ENCODE measurements at regions not wholly inside any gene's neighbourhood (a gene's known extent, or its start where the extent isn't known, plus 50 kb on each side); places are given as distances from the start of the nearest gene placed in this dataset.
"Not testable (repeated sequence)": the region's sequence is repeated elsewhere in the genome, so short reads cannot be mapped to it uniquely, and the experiment has no call there.

DNA sequence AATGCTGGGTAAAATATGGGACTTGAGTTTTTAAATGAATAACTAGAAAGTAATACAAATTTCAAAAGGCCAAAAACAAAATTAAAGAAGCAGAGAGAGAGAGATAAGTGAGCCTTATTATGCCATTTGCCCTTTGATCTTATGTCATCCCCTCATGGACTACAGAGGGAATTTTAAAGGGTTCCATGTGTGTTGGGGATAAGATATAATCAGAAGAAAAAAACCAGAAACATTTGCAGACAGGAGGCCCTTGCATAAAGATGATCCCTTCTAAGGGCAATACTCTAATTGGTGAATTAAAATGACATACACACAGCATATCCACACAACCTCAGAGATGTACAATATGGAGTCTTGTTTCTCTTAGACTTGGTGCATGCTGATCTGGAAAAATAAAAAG lies 406.6 kb upstream of the LARGE1 start:
- no peak for DNase-seq

DNA sequence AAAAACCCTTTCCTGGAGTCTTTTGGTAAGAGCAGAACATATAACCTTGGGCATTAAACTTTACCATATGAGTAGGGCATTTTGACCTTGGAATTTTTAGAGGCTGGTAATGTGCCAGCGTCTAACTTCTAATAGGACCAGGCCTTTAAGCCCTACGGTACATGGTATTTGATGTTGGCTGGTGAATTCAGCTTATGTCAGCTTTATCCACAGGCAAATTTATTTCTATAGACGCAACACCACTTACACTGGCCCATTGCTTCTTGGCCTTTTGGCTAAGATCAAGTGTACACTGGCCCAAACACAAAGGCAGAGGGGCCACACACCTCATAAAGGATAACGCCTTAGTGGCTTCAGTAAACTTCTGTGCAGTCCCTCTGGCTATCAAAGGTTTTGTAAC lies 410.2 kb upstream of the LARGE1 start:
- DNase-seq, result no peak

DNA sequence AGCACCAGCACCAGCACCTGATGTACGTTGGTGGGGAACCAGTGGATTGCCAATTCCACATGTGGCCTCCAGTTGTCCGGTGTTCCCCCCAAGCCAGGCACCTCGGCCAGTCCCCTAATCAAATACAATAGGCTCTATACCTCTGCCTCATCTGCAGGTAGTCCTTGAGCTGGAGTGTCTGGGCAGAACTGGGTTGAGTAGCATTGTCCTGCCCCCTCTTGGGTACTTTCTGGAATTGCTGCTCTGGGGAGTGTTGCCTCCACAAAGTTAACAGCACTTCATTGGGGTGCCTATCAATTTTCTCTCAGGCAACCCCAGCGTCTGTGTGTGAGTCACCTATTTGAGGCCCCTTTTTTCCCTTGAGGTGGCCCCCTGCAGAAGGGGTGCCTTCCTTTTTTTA lies 413.0 kb upstream of the LARGE1 start:
- DNase-seq, result no peak

- DNase-seq, result no peak
Measured at GRCh38 chr22:34334893-34335292, 414.6 kb upstream of the LARGE1 start.

DNA sequence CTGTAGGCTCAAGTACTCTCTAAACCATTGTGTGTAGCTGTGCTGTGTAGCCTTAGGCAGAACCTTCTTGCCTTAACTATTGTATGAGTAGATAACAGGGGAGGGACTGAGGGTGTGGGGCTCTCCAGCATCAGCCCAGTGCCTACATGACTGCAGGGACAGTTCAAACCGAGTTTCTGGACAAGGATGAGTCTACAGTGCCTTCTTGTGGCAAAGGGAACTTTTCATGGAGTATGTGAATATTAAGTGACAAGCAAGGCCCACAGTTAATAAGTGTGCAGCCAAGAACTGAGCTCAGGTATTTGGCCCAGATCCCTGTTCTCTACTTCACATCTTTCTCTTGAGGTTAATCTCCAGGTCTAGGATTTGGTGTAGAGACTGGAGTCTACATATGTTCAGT lies 424.4 kb upstream of the LARGE1 start:
- DNase-seq, result no peak

DNA sequence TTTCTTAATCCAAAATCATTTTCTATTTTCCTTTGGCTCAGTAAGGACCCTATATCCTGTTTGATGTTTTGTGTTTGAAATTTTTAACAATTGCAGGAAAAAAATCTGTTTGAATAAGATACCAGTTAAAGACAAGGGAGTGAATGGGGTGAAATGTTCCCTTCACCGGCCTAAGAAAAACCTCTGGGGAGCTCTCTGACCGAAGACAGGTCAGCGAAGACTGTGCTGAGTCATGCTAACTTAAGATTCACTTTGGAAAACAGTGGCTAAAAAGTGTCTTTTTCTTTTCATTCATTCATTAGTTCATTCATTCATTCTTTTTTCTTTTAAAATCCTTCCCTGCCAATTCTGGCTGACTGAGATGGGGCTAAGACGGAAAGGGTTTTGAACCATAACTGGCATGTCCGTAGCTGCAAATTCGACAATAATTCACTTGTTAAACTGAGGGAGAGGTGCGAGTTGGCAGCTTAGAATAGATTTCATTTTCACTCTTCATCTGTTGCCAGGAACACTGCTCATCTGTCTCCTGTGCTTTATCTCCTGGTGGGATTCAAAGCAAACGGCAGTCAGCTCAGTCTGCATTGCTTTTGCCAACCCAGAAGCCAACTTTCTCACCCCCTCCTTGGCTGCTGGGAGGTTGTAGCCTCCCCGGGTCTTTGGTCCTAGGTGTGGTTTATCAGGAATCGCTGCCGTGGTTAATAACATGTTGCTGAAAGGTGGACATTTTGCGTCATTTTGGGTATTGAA lies 434.0 kb upstream of the LARGE1 start:
- no peak for DNase-seq

- no peak for DNase-seq
Measured at GRCh38 chr22:34356481-34356880, 436.2 kb upstream of the LARGE1 start.

DNA sequence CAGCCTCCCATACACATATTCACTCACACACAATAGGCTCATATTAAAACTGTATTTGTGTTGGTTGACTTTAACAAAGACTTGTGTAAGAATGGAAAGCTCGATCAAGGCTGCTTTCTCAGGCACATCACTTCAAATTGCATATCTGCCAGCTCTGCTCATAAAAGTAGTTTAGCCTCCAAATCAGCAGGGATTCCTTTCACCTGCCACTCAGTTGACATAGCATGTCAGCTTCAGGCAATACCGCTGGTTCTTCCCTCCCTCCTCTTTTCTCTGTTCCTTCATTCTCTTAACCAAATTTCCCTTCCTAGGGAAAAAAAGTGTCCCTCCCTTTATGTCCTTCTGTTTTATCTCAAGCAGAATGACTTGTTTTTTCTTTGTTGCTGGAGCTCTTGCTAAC lies 450.4 kb upstream of the LARGE1 start:
- DNase-seq, result no peak

- no peak for DNase-seq
Measured at GRCh38 chr22:34379825-34380224, 459.5 kb upstream of the LARGE1 start.

GRCh38 chr22:34380532-34380931 lies 460.3 kb upstream of the LARGE1 start:
- no peak for DNase-seq

- DNase-seq, result no peak
Measured at GRCh38 chr22:34390400-34390799, 470.1 kb upstream of the LARGE1 start.

- no peak for DNase-seq
Measured at GRCh38 chr22:34395370-34395769, 475.1 kb upstream of the LARGE1 start.

- no peak for DNase-seq
Measured at GRCh38 chr22:34403667-34404066, 483.4 kb upstream of the LARGE1 start.

GRCh38 chr22:34410111-34410510 lies 489.8 kb upstream of the LARGE1 start:
- DNase-seq, result no peak

DNA sequence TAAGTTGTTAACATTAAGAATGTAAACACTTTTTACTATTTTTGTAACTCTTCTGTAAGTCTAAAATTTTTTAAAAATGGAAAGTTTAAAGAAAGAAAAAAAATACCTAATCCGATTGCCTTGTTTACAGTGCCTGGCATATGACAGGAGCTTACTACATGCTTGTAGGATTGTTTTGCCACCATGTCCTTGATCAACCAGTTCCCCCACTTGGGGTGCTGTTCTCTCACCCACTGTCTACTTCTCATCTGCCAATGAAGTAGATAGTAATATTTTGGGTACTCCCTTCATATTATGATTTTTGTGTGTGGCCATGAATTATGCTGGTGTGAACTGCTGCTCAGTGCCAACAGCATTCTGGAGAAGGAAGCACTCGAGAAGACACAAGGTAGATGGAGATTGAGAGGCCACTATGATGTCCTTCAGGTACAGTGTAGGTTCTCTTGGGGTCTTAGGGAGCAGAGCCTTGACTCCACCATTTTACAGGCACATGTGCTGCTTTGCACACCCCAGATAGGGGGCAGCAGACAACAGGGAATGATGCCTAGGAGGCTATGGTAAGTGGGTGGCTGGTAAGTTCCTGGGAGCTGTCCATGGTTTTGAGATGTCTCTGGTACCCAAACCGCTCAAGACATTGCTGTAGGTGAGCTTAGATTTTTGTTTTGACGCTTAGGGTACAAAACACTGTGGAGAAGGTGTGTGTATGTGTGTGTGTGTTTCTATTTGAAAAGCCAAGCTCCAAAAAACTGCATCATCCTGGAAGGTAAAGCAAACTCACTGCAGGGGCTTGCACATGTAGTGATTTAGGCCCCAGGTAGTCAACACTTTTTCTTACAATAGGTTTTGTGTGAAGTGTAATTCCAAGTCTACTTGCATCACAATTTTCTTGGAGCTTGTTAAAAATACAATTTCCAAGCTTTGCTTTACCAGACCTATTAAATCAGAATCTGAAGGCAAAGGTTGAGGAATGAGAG lies 494.5 kb upstream of the LARGE1 start:
- DNase-seq, result peak; percentile 55

GRCh38 chr22:34416022-34416860 lies 496.0 kb upstream of the LARGE1 start:
- no peak for DNase-seq

DNA sequence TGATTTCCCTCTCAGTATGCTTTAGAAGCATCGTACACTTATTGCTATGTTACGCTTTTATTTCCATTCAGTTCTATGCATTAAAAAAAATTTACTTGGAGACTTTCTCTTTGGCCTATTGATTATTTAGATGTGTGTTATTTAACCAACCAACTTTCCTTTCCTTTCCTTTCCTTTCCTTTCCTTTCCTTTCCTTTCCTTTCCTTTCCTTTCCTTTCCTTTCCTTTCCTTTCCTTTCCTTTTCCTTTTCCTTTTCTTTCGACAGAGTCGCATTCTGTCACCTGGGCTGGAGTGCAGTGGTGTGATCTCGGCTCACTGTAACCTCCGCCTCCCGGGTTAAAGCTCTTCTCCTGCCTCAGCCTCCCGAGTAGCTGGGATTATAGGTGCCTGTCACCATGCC lies 502.7 kb upstream of the LARGE1 start:
- DNase-seq, result not testable (repeated sequence)

- no peak for DNase-seq
Measured at GRCh38 chr22:34427436-34427835, 507.2 kb upstream of the LARGE1 start.

- DNase-seq, result no peak
Measured at GRCh38 chr22:34427841-34428240, 507.6 kb upstream of the LARGE1 start.

GRCh38 chr22:34429314-34429713 lies 509.0 kb upstream of the LARGE1 start:
- DNase-seq, result no peak

- DNase-seq, result no peak
Measured at GRCh38 chr22:34430386-34430785, 510.1 kb upstream of the LARGE1 start.

DNA sequence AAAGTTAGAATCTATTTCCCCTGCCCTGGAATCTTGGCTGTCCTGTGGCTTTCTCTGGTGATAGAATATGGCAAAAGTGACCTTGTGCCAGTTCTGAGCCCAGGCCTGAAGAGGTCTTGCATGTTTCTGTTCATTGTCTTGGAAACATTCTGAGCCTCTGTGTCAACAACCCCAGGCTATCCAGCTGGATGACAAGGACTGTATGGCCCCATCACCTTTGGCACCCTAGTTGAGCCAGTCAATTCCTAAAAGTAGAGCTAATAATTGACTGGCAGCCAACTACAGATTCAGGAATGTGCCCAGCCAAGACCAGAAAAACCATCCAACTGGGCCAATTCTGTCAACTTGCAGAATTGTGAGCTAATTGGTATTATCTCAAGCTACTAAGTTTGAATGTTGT lies 514.1 kb upstream of the LARGE1 start:
- no peak for DNase-seq

DNA sequence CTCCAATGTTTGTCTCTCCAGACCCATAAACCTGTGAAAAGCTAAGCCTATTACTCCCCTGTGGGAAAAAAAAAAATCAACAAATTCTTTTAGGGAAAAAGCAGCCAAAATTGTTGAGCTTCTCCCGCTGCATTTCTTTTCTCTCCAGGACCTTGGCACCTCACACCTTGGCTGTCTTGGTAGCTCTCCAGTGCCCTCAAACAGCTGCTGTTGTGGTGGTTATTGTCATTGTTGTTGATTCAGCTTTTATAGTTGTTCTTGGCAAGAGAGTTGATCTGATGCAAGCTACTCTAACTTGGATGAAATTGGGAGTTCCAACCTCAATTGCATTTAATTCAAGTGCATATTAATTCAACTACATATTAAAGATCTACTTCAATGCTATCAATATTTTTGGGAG lies 516.9 kb upstream of the LARGE1 start:
- no peak for DNase-seq
